ENCODE measurements at regions not wholly inside any gene's neighbourhood (a gene's known extent, or its start where the extent isn't known, plus 50 kb on each side); places are given as distances from the start of the nearest gene placed in this dataset.

DNA sequence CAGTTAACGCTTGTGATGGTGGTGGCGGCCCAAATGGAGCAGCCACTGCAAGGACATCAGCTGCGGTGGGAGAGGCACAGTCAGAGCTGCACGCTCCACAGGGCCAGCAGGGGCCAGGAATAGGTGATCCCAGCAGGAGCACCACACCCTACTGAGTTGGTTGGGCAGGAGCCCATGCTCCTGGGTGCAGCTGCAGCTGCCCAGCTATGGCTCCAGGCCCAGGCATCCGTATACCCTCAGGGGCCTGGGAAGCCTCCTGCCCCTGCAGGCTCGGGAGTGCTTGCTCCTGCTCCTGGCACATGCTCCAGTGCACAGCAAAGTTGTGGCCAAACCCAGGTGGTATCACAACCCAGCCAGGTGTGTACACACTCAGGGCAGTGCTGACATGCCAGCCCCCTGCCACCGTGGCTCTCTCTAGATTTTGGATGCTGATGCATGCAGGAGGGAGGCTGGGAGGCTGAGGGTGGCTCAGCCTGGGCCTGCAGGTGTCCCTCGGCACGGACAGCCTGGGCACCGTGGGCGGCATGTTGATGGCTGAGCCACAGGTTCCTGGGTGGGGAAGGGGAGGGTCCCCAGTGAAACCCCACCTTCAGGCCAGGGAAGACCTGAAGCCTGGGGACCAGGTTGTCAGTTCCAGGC lies 150.2 kb downstream of the CXXC4 start:
- FAIRE-seq, result no peak
- Histone ChIP-seq H3K4me1 (ENCODE audit: control insufficient read depth, extremely low read depth, insufficient read depth, low read length) (no peaks in the 10 kb centered on the region), H3K79me2 (ENCODE audit: control insufficient read depth, insufficient read depth, low read length) (no peaks in the 10 kb centered on the region), H3K4me2 (ENCODE audit: control insufficient read depth, extremely low read depth, insufficient read depth, low read depth, low read length) (no peak overlapping the region), H2AFZ (ENCODE audit: control insufficient read depth, low read length) (no peak overlapping the region), H4K20me1 (ENCODE audit: control insufficient read depth, extremely low read depth, insufficient read depth, low read length) (no peaks in the 10 kb centered on the region), H3K27ac (ENCODE audit: control insufficient read depth, insufficient read depth, low read length) (no peak overlapping the region), H3K9me3 (ENCODE audit: control insufficient read depth, low read depth, low read length) (no peaks in the 10 kb centered on the region), H3K27me3 (ENCODE audit: control insufficient read depth, extremely low read depth, insufficient read depth, low read length) (no peaks in the 10 kb centered on the region), H3K9me1 (ENCODE audit: control insufficient read depth, extremely low read depth, insufficient read depth, low read length) (no peaks in the 10 kb centered on the region), H3K4me3 (ENCODE audit: control insufficient read depth in 2 of 3, extremely low read depth in 1 of 3, insufficient read depth in 2 of 3, low read depth in 1 of 3, low read length in 3 of 3) (no peak overlapping the region), H3K9ac (ENCODE audit: control insufficient read depth, extremely low read depth, insufficient read depth, low read length) (no peak overlapping the region), H3K36me3 (ENCODE audit: control insufficient read depth in 2 of 2, extremely low read depth in 1 of 2, insufficient read depth in 2 of 2, low read length in 2 of 2) (no peaks in the 10 kb centered on the region)
- no peak for DNase-seq (ENCODE audit: low read depth, low spot score)
- dilution Hi-C loops (cut with MboI; ENCODE audit: extremely low pct_ligation_motif_present, low sequenced_read_pairs), result no loop called here
- no peak for TF ChIP-seq EZH2 (IDR thresholded peaks at IDR 0.05; ENCODE audit: low read length)
- TF ChIP-seq, protein P1, sequence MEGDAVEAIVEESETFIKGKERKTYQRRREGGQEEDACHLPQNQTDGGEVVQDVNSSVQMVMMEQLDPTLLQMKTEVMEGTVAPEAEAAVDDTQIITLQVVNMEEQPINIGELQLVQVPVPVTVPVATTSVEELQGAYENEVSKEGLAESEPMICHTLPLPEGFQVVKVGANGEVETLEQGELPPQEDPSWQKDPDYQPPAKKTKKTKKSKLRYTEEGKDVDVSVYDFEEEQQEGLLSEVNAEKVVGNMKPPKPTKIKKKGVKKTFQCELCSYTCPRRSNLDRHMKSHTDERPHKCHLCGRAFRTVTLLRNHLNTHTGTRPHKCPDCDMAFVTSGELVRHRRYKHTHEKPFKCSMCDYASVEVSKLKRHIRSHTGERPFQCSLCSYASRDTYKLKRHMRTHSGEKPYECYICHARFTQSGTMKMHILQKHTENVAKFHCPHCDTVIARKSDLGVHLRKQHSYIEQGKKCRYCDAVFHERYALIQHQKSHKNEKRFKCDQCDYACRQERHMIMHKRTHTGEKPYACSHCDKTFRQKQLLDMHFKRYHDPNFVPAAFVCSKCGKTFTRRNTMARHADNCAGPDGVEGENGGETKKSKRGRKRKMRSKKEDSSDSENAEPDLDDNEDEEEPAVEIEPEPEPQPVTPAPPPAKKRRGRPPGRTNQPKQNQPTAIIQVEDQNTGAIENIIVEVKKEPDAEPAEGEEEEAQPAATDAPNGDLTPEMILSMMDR (optimal IDR thresholded peaks at IDR 0.05 in 1 of 3, IDR thresholded peaks at IDR 0.05 in 1 of 3, conservative IDR thresholded peaks at IDR 0.05 in 1 of 3; ENCODE audit: extremely low read depth in 1 of 3, insufficient read depth in 2 of 3, low read length in 3 of 3), result no peak

DNA sequence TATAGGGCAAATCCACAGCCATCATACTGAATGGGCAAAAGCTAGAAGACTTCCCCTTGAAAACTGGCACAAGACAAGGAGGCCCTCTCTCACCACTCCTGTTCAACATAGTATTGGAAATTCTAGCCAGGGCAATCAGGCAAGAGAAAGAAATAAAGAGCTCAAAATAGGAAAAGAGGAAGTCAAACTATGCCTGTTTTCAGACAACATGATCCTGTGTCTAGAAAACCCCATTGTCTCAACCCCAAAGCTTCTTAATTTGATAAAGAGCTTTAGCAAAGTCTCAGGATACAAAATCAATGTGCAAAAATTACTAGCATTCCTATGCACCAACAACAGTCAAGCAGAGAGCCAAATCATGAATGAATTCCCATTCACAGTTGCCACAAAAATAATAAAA lies 160.3 kb downstream of the CXXC4 start:
- Histone ChIP-seq H3K36me3 (ENCODE audit: control insufficient read depth in 2 of 2, extremely low read depth in 1 of 2, insufficient read depth in 2 of 2, low read length in 2 of 2) (no peaks in the 10 kb centered on the region), H3K27ac (ENCODE audit: control insufficient read depth, insufficient read depth, low read length) (no peak overlapping the region), H3K9ac (ENCODE audit: control insufficient read depth, extremely low read depth, insufficient read depth, low read length) (no peak overlapping the region), H3K27me3 (ENCODE audit: control insufficient read depth, extremely low read depth, insufficient read depth, low read length) (no peaks in the 10 kb centered on the region), H4K20me1 (ENCODE audit: control insufficient read depth, extremely low read depth, insufficient read depth, low read length) (no peaks in the 10 kb centered on the region), H2AFZ (ENCODE audit: control insufficient read depth, low read length) (no peak overlapping the region), H3K9me3 (ENCODE audit: control insufficient read depth, low read depth, low read length) (no peaks in the 10 kb centered on the region), H3K4me2 (ENCODE audit: control insufficient read depth, extremely low read depth, insufficient read depth, low read depth, low read length) (no peak overlapping the region), H3K9me1 (ENCODE audit: control insufficient read depth, extremely low read depth, insufficient read depth, low read length) (no peaks in the 10 kb centered on the region), H3K4me1 (ENCODE audit: control insufficient read depth, extremely low read depth, insufficient read depth, low read length) (no peaks in the 10 kb centered on the region), H3K4me3 (ENCODE audit: control insufficient read depth in 2 of 3, extremely low read depth in 1 of 3, insufficient read depth in 2 of 3, low read depth in 1 of 3, low read length in 3 of 3) (no peak overlapping the region), H3K79me2 (ENCODE audit: control insufficient read depth, insufficient read depth, low read length) (no peaks in the 10 kb centered on the region)
- FAIRE-seq (no peak), DNase-seq (ENCODE audit: low read depth, low spot score) (no peak)
- dilution Hi-C loops (cut with MboI; ENCODE audit: extremely low pct_ligation_motif_present, low sequenced_read_pairs), result no loop called here
- TF ChIP-seq EZH2 (IDR thresholded peaks at IDR 0.05; ENCODE audit: low read length), result no peak
- TF ChIP-seq, protein P1 (optimal IDR thresholded peaks at IDR 0.05 in 1 of 3, IDR thresholded peaks at IDR 0.05 in 1 of 3, conservative IDR thresholded peaks at IDR 0.05 in 1 of 3; ENCODE audit: extremely low read depth in 1 of 3, insufficient read depth in 2 of 3, low read length in 3 of 3), result no peak
